ENCODE measurements at regions not wholly inside any gene's neighbourhood (a gene's known extent, or its start where the extent isn't known, plus 50 kb on each side); places are given as distances from the start of the nearest gene placed in this dataset.
"Not testable (repeated sequence)": the region's sequence is repeated elsewhere in the genome, so short reads cannot be mapped to it uniquely, and the experiment has no call there.

GRCh38 chr2:48189552-48190228 is 124.8 kb upstream of the FOXN2 start:
- Mint-ChIP-seq H3K27ac (no peak overlapping the region), H3K36me3 (ENCODE audit: low read depth) (no peaks in the 10 kb centered on the region), H3K4me1 (ENCODE audit: low read depth) (no peaks in the 10 kb centered on the region), H3K4me3 (no peak overlapping the region), H3K27me3 (ENCODE audit: low read depth) (peaks cover 2% of the 10 kb centered on the region), H3K9me3 (no peaks in the 10 kb centered on the region)

GRCh38 chr2:48190230-48190629 is 124.3 kb upstream of the FOXN2 start:
- peaks cover 4% of the 10 kb centered on the region for H3K27me3 Mint-ChIP-seq (ENCODE audit: low read depth)
- H3K4me1 Mint-ChIP-seq (ENCODE audit: low read depth) = no peaks in the 10 kb centered on the region
- H3K36me3 Mint-ChIP-seq (ENCODE audit: low read depth) = no peaks in the 10 kb centered on the region
- no peak overlapping the region for H3K27ac Mint-ChIP-seq
- no peak overlapping the region for H3K4me3 Mint-ChIP-seq
- H3K9me3 Mint-ChIP-seq = no peaks in the 10 kb centered on the region

- no peak overlapping the region for H3K27ac Mint-ChIP-seq
- no peaks in the 10 kb centered on the region for H3K9me3 Mint-ChIP-seq
- H3K27me3 Mint-ChIP-seq (ENCODE audit: low read depth) = peaks cover 4% of the 10 kb centered on the region
- no peak overlapping the region for H3K4me3 Mint-ChIP-seq
- no peaks in the 10 kb centered on the region for H3K36me3 Mint-ChIP-seq (ENCODE audit: low read depth)
- H3K4me1 Mint-ChIP-seq (ENCODE audit: low read depth) = no peaks in the 10 kb centered on the region
These were observed 119.8 kb upstream of the FOXN2 start for GRCh38 chr2:48194641-48195040.

- Mint-ChIP-seq H3K9me3 (no peaks in the 10 kb centered on the region), H3K4me3 (no peak overlapping the region), H3K36me3 (ENCODE audit: low read depth) (no peaks in the 10 kb centered on the region), H3K27me3 (ENCODE audit: low read depth) (peaks cover 4% of the 10 kb centered on the region), H3K4me1 (ENCODE audit: low read depth) (no peaks in the 10 kb centered on the region), H3K27ac (no peak overlapping the region)
These were observed 119.3 kb upstream of the FOXN2 start for GRCh38 chr2:48195169-48195568.

GRCh38 chr2:48197618-48198017 is 116.9 kb upstream of the FOXN2 start:
- no peak overlapping the region for H3K4me3 Mint-ChIP-seq
- no peaks in the 10 kb centered on the region for H3K9me3 Mint-ChIP-seq
- H3K4me1 Mint-ChIP-seq (ENCODE audit: low read depth) = no peaks in the 10 kb centered on the region

GRCh38 chr2:48198371-48198770 is 116.1 kb upstream of the FOXN2 start:
- Mint-ChIP-seq H3K9me3 (no peaks in the 10 kb centered on the region), H3K36me3 (ENCODE audit: low read depth) (peaks cover 2% of the 10 kb centered on the region), H3K4me3 (no peak overlapping the region), H3K4me1 (ENCODE audit: low read depth) (no peaks in the 10 kb centered on the region), H3K27me3 (ENCODE audit: low read depth) (peaks cover 4% of the 10 kb centered on the region), H3K27ac (no peak overlapping the region)

More at GRCh38 chr2:48197618-48198017, 116.9 kb upstream of the FOXN2 start:
- H3K27me3 Mint-ChIP-seq (ENCODE audit: low read depth) = peaks cover 4% of the 10 kb centered on the region
- no peak overlapping the region for H3K27ac Mint-ChIP-seq
- peaks cover 2% of the 10 kb centered on the region for H3K36me3 Mint-ChIP-seq (ENCODE audit: low read depth)

- Mint-ChIP-seq H3K4me3 (no peak overlapping the region), H3K36me3 (ENCODE audit: low read depth) (peaks cover 2% of the 10 kb centered on the region), H3K4me1 (ENCODE audit: low read depth) (no peaks in the 10 kb centered on the region), H3K9me3 (no peaks in the 10 kb centered on the region), H3K27me3 (ENCODE audit: low read depth) (peaks cover 4% of the 10 kb centered on the region), H3K27ac (no peak overlapping the region)
These were observed 115.4 kb upstream of the FOXN2 start for GRCh38 chr2:48199070-48199469.

- Mint-ChIP-seq H3K36me3 (ENCODE audit: low read depth) (peaks cover 2% of the 10 kb centered on the region), H3K9me3 (no peaks in the 10 kb centered on the region), H3K4me3 (no peak overlapping the region), H3K27ac (no peak overlapping the region), H3K27me3 (ENCODE audit: low read depth) (no peaks in the 10 kb centered on the region), H3K4me1 (ENCODE audit: low read depth) (peaks cover 1% of the 10 kb centered on the region)
These were observed 113.7 kb upstream of the FOXN2 start for GRCh38 chr2:48200620-48201293.

GRCh38 chr2:48201435-48201834 is 113.0 kb upstream of the FOXN2 start:
- not testable (repeated sequence) for H3K4me3 Mint-ChIP-seq; H3K4me1 Mint-ChIP-seq (ENCODE audit: low read depth); H3K27me3 Mint-ChIP-seq (ENCODE audit: low read depth); H3K36me3 Mint-ChIP-seq (ENCODE audit: low read depth); H3K27ac Mint-ChIP-seq; H3K9me3 Mint-ChIP-seq

GRCh38 chr2:48202863-48203642 is 111.4 kb upstream of the FOXN2 start:
- no peak overlapping the region for H3K27ac Mint-ChIP-seq
- peaks cover 2% of the 10 kb centered on the region for H3K36me3 Mint-ChIP-seq (ENCODE audit: low read depth)
- no peaks in the 10 kb centered on the region for H3K9me3 Mint-ChIP-seq

GRCh38 chr2:48203668-48204067 is 110.8 kb upstream of the FOXN2 start:
- peaks cover 2% of the 10 kb centered on the region for H3K36me3 Mint-ChIP-seq (ENCODE audit: low read depth)
- H3K27me3 Mint-ChIP-seq (ENCODE audit: low read depth) = no peaks in the 10 kb centered on the region
- no peaks in the 10 kb centered on the region for H3K9me3 Mint-ChIP-seq
- peaks cover 1% of the 10 kb centered on the region for H3K4me1 Mint-ChIP-seq (ENCODE audit: low read depth)
- no peak overlapping the region for H3K4me3 Mint-ChIP-seq
- H3K27ac Mint-ChIP-seq = no peak overlapping the region

More at GRCh38 chr2:48202863-48203642, 111.4 kb upstream of the FOXN2 start:
- no peaks in the 10 kb centered on the region for H3K27me3 Mint-ChIP-seq (ENCODE audit: low read depth)
- H3K4me3 Mint-ChIP-seq = no peak overlapping the region
- H3K4me1 Mint-ChIP-seq (ENCODE audit: low read depth) = peaks cover 1% of the 10 kb centered on the region

- Mint-ChIP-seq H3K27ac (no peak overlapping the region), H3K36me3 (ENCODE audit: low read depth) (peaks cover 2% of the 10 kb centered on the region), H3K4me1 (ENCODE audit: low read depth) (peaks cover 3% of the 10 kb centered on the region), H3K27me3 (ENCODE audit: low read depth) (no peaks in the 10 kb centered on the region), H3K4me3 (no peak overlapping the region), H3K9me3 (no peaks in the 10 kb centered on the region)
These were observed 109.7 kb upstream of the FOXN2 start for GRCh38 chr2:48204750-48205136.

GRCh38 chr2:48205137-48205798 is 109.2 kb upstream of the FOXN2 start:
- Mint-ChIP-seq H3K4me3 (no peak overlapping the region), H3K4me1 (ENCODE audit: low read depth) (peaks cover 3% of the 10 kb centered on the region), H3K36me3 (ENCODE audit: low read depth) (peaks cover 2% of the 10 kb centered on the region), H3K27me3 (ENCODE audit: low read depth) (no peaks in the 10 kb centered on the region), H3K27ac (no peak overlapping the region), H3K9me3 (no peaks in the 10 kb centered on the region)

- H3K36me3 Mint-ChIP-seq (ENCODE audit: low read depth); H3K4me3 Mint-ChIP-seq; H3K27ac Mint-ChIP-seq; H3K27me3 Mint-ChIP-seq (ENCODE audit: low read depth); H3K9me3 Mint-ChIP-seq; H3K4me1 Mint-ChIP-seq (ENCODE audit: low read depth): not testable (repeated sequence)
These were observed 108.3 kb upstream of the FOXN2 start for GRCh38 chr2:48206056-48206656.

Measured in T-helper 1 cell treated with Interleukin-12 subunit alpha and Interleukin-12 subunit beta and Interleukin-4 antibody, amounts not matched to agents 30 μg/mL and 1 μg/mL, for 36 hours (primary cell).